RWPE2 (cell line): ENCODE measurements at regions not wholly inside any gene's neighbourhood (a gene's known extent, or its start where the extent isn't known, plus 50 kb on each side); places are given as distances from the start of the nearest gene placed in this dataset.

Experiments used
- ATAC-seq: fragments of 200-7000 bp; cut with Tn5 transposase; 3 replicates; pipeline ENCODE4 v1.9.1; 2021; ENCODE audit warnings: low read depth
- DNase-seq: peaks from one replicate; pipeline ENCODE4 v3.0.0-alpha.2; 2020; ENCODE audit warnings: low spot score
- H3K27ac ChIP-seq: fragments of 450-650 bp; 2 replicates; pipeline ENCODE4 v1.5.1; 2017; ENCODE audit warnings: mild to moderate bottlenecking; ENCODE audit not compliant: poor library complexity, severe bottlenecking
- H3K27me3 ChIP-seq: fragments of 250-450 bp; sonication (Bioruptor Pico); 2 replicates; pipeline ENCODE4 v1.5.1; 2021; ENCODE audit warnings: mild to moderate bottlenecking, moderate library complexity; ENCODE audit not compliant: insufficient read depth, poor library complexity, severe bottlenecking
- H3K36me3 ChIP-seq: fragments of 250-450 bp; sonication (Bioruptor Pico); 2 replicates; pipeline ENCODE4 v1.5.1; 2020; ENCODE audit warnings: low read depth, mild to moderate bottlenecking, moderate library complexity
- H3K4me1 ChIP-seq: fragments of 250-450 bp; sonication (Bioruptor Pico); 2 replicates; pipeline ENCODE4 v1.5.1; 2021; ENCODE audit warnings: mild to moderate bottlenecking, moderate library complexity; ENCODE audit not compliant: insufficient read depth, poor library complexity, severe bottlenecking
- H3K4me3 ChIP-seq: fragments of 250-450 bp; sonication (Bioruptor Pico); 2 replicates; pipeline ENCODE4 v1.5.1; 2021; ENCODE audit warnings: mild to moderate bottlenecking, moderate library complexity; ENCODE audit not compliant: severe bottlenecking
- H3K9me3 ChIP-seq: fragments of 250-450 bp; sonication (Bioruptor Pico); 2 replicates; pipeline ENCODE4 v1.5.1; 2021; ENCODE audit warnings: mild to moderate bottlenecking, moderate library complexity; ENCODE audit not compliant: severe bottlenecking
- CTCF ChIP-seq: fragments of 450-650 bp; IDR thresholded peaks from one replicate; pipeline ENCODE4 v1.5.1; 2017; ENCODE audit warnings: mild to moderate bottlenecking, moderate library complexity; ENCODE audit not compliant: poor library complexity, severe bottlenecking

GRCh38 chrX:124426288-124427169, 80.2 kb downstream of the SH2D1A start:
- H3K36me3 ChIP-seq = no peaks in the 10 kb centered on the region
- ATAC-seq = no peak
- H3K27ac ChIP-seq = no peak overlapping the region
- H3K27me3 ChIP-seq = no peaks in the 10 kb centered on the region
- no peak for DNase-seq
- TF ChIP-seq CTCF = no peak
- H3K9me3 ChIP-seq = no peaks in the 10 kb centered on the region
- no peak overlapping the region for H3K4me3 ChIP-seq
- H3K4me1 ChIP-seq = no peaks in the 10 kb centered on the region

GRCh38 chrX:124433186-124433585, 86.8 kb downstream of the SH2D1A start:
- H3K4me1 ChIP-seq = no peaks in the 10 kb centered on the region
- H3K9me3 ChIP-seq = no peaks in the 10 kb centered on the region
- H3K36me3 ChIP-seq = no peaks in the 10 kb centered on the region
- no peak overlapping the region for H3K27ac ChIP-seq
- TF ChIP-seq CTCF = no peak
- ATAC-seq (no peak), DNase-seq (no peak)
- no peak overlapping the region for H3K4me3 ChIP-seq
- H3K27me3 ChIP-seq = no peaks in the 10 kb centered on the region

GRCh38 chrX:124435616-124436015, 89.3 kb downstream of the SH2D1A start:
- no peak for TF ChIP-seq CTCF
- ATAC-seq (no peak), DNase-seq (no peak)
- H3K9me3 ChIP-seq = no peaks in the 10 kb centered on the region
- H3K4me1 ChIP-seq = no peaks in the 10 kb centered on the region
- H3K27me3 ChIP-seq = no peaks in the 10 kb centered on the region
- no peaks in the 10 kb centered on the region for H3K36me3 ChIP-seq
- H3K4me3 ChIP-seq = no peak overlapping the region
- H3K27ac ChIP-seq = no peak overlapping the region

GRCh38 chrX:124440695-124441094, 94.3 kb downstream of the SH2D1A start:
- no peak overlapping the region for H3K27ac ChIP-seq
- no peak for TF ChIP-seq CTCF
- DNase-seq (no peak), ATAC-seq (no peak)
- H3K9me3 ChIP-seq = no peaks in the 10 kb centered on the region
- no peaks in the 10 kb centered on the region for H3K27me3 ChIP-seq
- no peak overlapping the region for H3K4me3 ChIP-seq
- no peaks in the 10 kb centered on the region for H3K4me1 ChIP-seq
- H3K36me3 ChIP-seq = no peaks in the 10 kb centered on the region

- Histone ChIP-seq H3K27ac (no peak overlapping the region), H3K9me3 (no peaks in the 10 kb centered on the region), H3K4me1 (no peaks in the 10 kb centered on the region), H3K27me3 (no peaks in the 10 kb centered on the region), H3K4me3 (no peak overlapping the region), H3K36me3 (no peaks in the 10 kb centered on the region)
- TF ChIP-seq CTCF = no peak
- no peak for ATAC-seq
- no peak for DNase-seq
These were observed 95.7 kb downstream of the SH2D1A start for GRCh38 chrX:124441971-124442590.
